HepG2 (cell line): ENCODE measurements at regions not wholly inside any gene's neighbourhood (a gene's known extent, or its start where the extent isn't known, plus 50 kb on each side); places are given as distances from the start of the nearest gene placed in this dataset.

ENCODE experiments used
- ATAC-seq: fragments of 200-7000 bp; cut with Tn5 transposase; 3 replicates; pipeline ENCODE4 v1.9.1; 2020; ENCODE audit warnings: mild to moderate bottlenecking, moderate library complexity
- BruUV-seq: library from RNA; stranded (reverse); fragments of 400-500 nt; replicated peaks from 2 replicates; lab custom pipeline; 2021; lab: Mats Ljungman, UMichigan
- CTCF ChIA-PET: fragments of 300-600 bp; formaldehyde crosslinking; extraction: SDS; loops from one replicate; lab custom pipeline; 2021; ENCODE audit warnings: low total read pairs, inconsistent platforms, low intra/inter-chr PET ratio; lab: Yijun Ruan, JAX
- POLR2A ChIA-PET: fragments of 350-600 bp; sonication (Branson Sonifier 250); formaldehyde crosslinking; loops from one replicate; lab custom pipeline; 2020; ENCODE audit warnings: antibody characterized with exemption, inconsistent platforms; lab: Yijun Ruan, JAX
- DNase-seq: peaks from one replicate; pipeline ENCODE4 v3.0.0-alpha.2; 2015; ENCODE audit warnings: low spot score
- FAIRE-seq: peaks from 3 replicates; lab custom pipeline; 2011; peaks lifted over from hg19 to GRCh38; lab: Jason Lieb, UNC
- H2AFZ ChIP-seq: one replicate; pipeline ENCODE4 v1.6.1; 2011; ENCODE audit warnings: low read length, inconsistent platforms
- H3K27ac ChIP-seq: fragments of 300-600 bp; 3 replicates; pipeline ENCODE4 v1.8.0; 2011; ENCODE audit warnings: mixed run types, mild to moderate bottlenecking, mixed read lengths, low read length, inconsistent platforms; ENCODE audit not compliant: insufficient read depth; ENCODE audit errors: extremely low read length
- H3K27me3 ChIP-seq, 2 experiments: fragments of 200-600 bp in 1 of 2; 2 replicates in 1 of 2; 3 replicates in 1 of 2; pipeline versions ENCODE4 v1.6.0 to v1.8.0; 2011; ENCODE audit warnings: low read length in 2 of 2, mild to moderate bottlenecking in 2 of 2, moderate library complexity in 2 of 2, inconsistent platforms in 1 of 2; ENCODE audit not compliant: insufficient read depth in 2 of 2, control insufficient read depth in 1 of 2
- H3K36me3 ChIP-seq, 2 experiments: fragments of 200-600 bp in 1 of 2; replicated peaks in 1 of 2; 2 replicates in 1 of 2; 3 replicates in 1 of 2; pipeline versions ENCODE4 v1.5.1 to v1.8.0; 2011; ENCODE audit warnings: low read length in 2 of 2, inconsistent platforms in 1 of 2; ENCODE audit not compliant: insufficient read depth in 2 of 2, control insufficient read depth in 1 of 2
- H3K4me1 ChIP-seq: 2 replicates; pipeline ENCODE4 v1.5.1; 2012; ENCODE audit warnings: low read length, inconsistent platforms; ENCODE audit not compliant: insufficient read depth
- H3K4me2 ChIP-seq: 2 replicates; pipeline ENCODE4 v1.6.0; 2011; ENCODE audit warnings: low read depth, low read length, inconsistent platforms
- H3K4me3 ChIP-seq, 3 experiments: fragments of 200-600 bp in 1 of 3; sonication (generic), shearing (Covaris generic) in 1 of 3; replicated peaks in 1 of 3; 2 replicates each; pipeline ENCODE4 v1.5.1; 2011 to 2016; ENCODE audit warnings: low read length in 3 of 3, inconsistent platforms in 2 of 3, low read depth in 2 of 3, mild to moderate bottlenecking in 2 of 3, control low read depth in 1 of 3, mixed read lengths in 1 of 3; ENCODE audit not compliant: insufficient read depth in 1 of 3
- H3K79me2 ChIP-seq: one replicate; pipeline ENCODE4 v1.6.1; 2011; ENCODE audit warnings: low read length, inconsistent platforms; ENCODE audit not compliant: insufficient read depth
- H3K9ac ChIP-seq: 2 replicates; pipeline ENCODE4 v1.6.0; 2011; ENCODE audit warnings: mild to moderate bottlenecking, low read depth, low read length, inconsistent platforms; ENCODE audit not compliant: insufficient read depth
- H3K9me3 ChIP-seq: 2 replicates; pipeline ENCODE4 v1.5.1; 2012; ENCODE audit warnings: mild to moderate bottlenecking, low read length
- H4K20me1 ChIP-seq: 2 replicates; pipeline ENCODE4 v1.6.0; 2011; ENCODE audit warnings: inconsistent platforms, mild to moderate bottlenecking, low read length, moderate library complexity; ENCODE audit not compliant: insufficient read depth
- ARNTL ChIP-seq: sonication (generic); formaldehyde crosslinking; IDR thresholded peaks from 2 replicates; pipeline ENCODE4 v1.4.0; 2020; ENCODE audit warnings: mild to moderate bottlenecking, missing genetic modification reagents
- CBX1 ChIP-seq: IDR thresholded peaks from one replicate; pipeline ENCODE4 v1.6.1; 2016; ENCODE audit warnings: antibody characterized with exemption, low read depth
- EP300 ChIP-seq, 3 experiments: sonication (generic) in 1 of 3; formaldehyde crosslinking in 1 of 3; IDR thresholded peaks; 2 replicates each; pipeline versions ENCODE4 v1.5.1 to v1.6.1; 2011 to 2020; ENCODE audit warnings: low read depth in 2 of 3, low read length in 2 of 3, borderline replicate concordance in 1 of 3, improper control_type of control experiment in 1 of 3, mild to moderate bottlenecking in 1 of 3, missing genetic modification reagents in 1 of 3, moderate library complexity in 1 of 3
- FOXK1 ChIP-seq: sonication (generic); formaldehyde crosslinking; IDR thresholded peaks from 2 replicates; pipeline ENCODE4 v1.4.0; 2020; ENCODE audit warnings: low read depth, missing genetic modification reagents, borderline replicate concordance
- FOXO1 ChIP-seq: sonication (generic); formaldehyde crosslinking; IDR thresholded peaks from 2 replicates; pipeline ENCODE4 v1.4.0; 2020; ENCODE audit warnings: missing genetic modification reagents
- FOXP1 ChIP-seq, 2 experiments: fragments of 450-650 bp in 1 of 2; IDR thresholded peaks; 2 replicates each; pipeline ENCODE4 v1.6.1; 2017 to 2018; ENCODE audit warnings: antibody characterized with exemption in 1 of 2
- GATA4 ChIP-seq: sonication (generic); IDR thresholded peaks from 2 replicates; pipeline ENCODE4 v1.6.1; 2016; ENCODE audit warnings: antibody characterized with exemption, low read depth, borderline replicate concordance
- GFI1 ChIP-seq: sonication (generic); formaldehyde crosslinking; IDR thresholded peaks from 2 replicates; pipeline ENCODE4 v1.5.0; 2020; ENCODE audit warnings: missing genetic modification reagents, mild to moderate bottlenecking, borderline replicate concordance
- HMG20A ChIP-seq: IDR thresholded peaks from 2 replicates; pipeline ENCODE4 v1.6.1; 2016; ENCODE audit warnings: borderline replicate concordance
- HNF4A ChIP-seq: sonication (generic); formaldehyde crosslinking; IDR thresholded peaks from 2 replicates; pipeline ENCODE4 v1.4.0; 2020; ENCODE audit warnings: missing genetic modification reagents
- HNF4G ChIP-seq, 2 experiments: sonication (generic) in 1 of 2; formaldehyde crosslinking in 1 of 2; IDR thresholded peaks; 2 replicates each; pipeline versions ENCODE4 v1.4.0 to v1.6.1; 2011 to 2020; ENCODE audit warnings: borderline replicate concordance in 2 of 2, low read depth in 2 of 2, mild to moderate bottlenecking in 2 of 2, low read length in 1 of 2, missing genetic modification reagents in 1 of 2, moderate library complexity in 1 of 2
- IRF2 ChIP-seq: IDR thresholded peaks from 2 replicates; pipeline ENCODE4 v1.6.1; 2018; ENCODE audit warnings: missing genetic modification reagents, missing compliant biosample characterization
- ISL2 ChIP-seq: sonication (generic); formaldehyde crosslinking; IDR thresholded peaks from 2 replicates; pipeline ENCODE4 v1.5.0; 2020; ENCODE audit warnings: missing genetic modification reagents
- KAT8 ChIP-seq: IDR thresholded peaks from 2 replicates; pipeline ENCODE4 v1.6.1; 2016; ENCODE audit warnings: missing genetic modification reagents, missing compliant biosample characterization
- KDM6A ChIP-seq: IDR thresholded peaks from 2 replicates; pipeline ENCODE4 v1.6.1; 2016; ENCODE audit warnings: low read depth
- MIER3 ChIP-seq: IDR thresholded peaks from 2 replicates; pipeline ENCODE4 v1.6.1; 2016; ENCODE audit warnings: missing compliant biosample characterization, borderline replicate concordance
- RFX3 ChIP-seq: IDR thresholded peaks from 2 replicates; pipeline ENCODE4 v1.6.1; 2016; ENCODE audit warnings: missing biosample characterization, missing genetic modification reagents
- SALL1 ChIP-seq: sonication (generic); formaldehyde crosslinking; IDR thresholded peaks from 2 replicates; pipeline ENCODE4 v1.8.0; 2022; ENCODE audit warnings: mild to moderate bottlenecking, missing genetic modification reagents
- SAP130 ChIP-seq: IDR thresholded peaks from 2 replicates; pipeline ENCODE4 v1.6.1; 2016; ENCODE audit warnings: low read depth
- SOX5 ChIP-seq: IDR thresholded peaks from 2 replicates; pipeline ENCODE4 v1.6.1; 2016; ENCODE audit warnings: borderline replicate concordance
- SPEN ChIP-seq: sonication (generic); formaldehyde crosslinking; IDR thresholded peaks from 2 replicates; pipeline ENCODE4 v1.5.1; 2020; ENCODE audit warnings: low read depth, mild to moderate bottlenecking, missing genetic modification reagents
- TBX2 ChIP-seq: sonication (generic); formaldehyde crosslinking; IDR thresholded peaks from 2 replicates; pipeline ENCODE4 v1.5.0; 2020; ENCODE audit warnings: missing genetic modification reagents, mild to moderate bottlenecking, borderline replicate concordance
- TCF7 ChIP-seq: sonication (generic); IDR thresholded peaks from 2 replicates; pipeline ENCODE4 v1.6.1; 2016; ENCODE audit warnings: antibody characterized with exemption, low read depth
- XRCC5 ChIP-seq: fragments of 200-400 bp; formaldehyde crosslinking; optimal IDR thresholded peaks from 2 replicates; pipeline ENCODE3; 2017; ENCODE audit warnings: mild to moderate bottlenecking, low read length
- ZNF556 ChIP-seq: sonication (generic); formaldehyde crosslinking; IDR thresholded peaks from 2 replicates; pipeline ENCODE4 v1.4.0; 2020; ENCODE audit warnings: mild to moderate bottlenecking, missing genetic modification reagents, borderline replicate concordance
- ZNF772 ChIP-seq: sonication (generic); formaldehyde crosslinking; IDR thresholded peaks from 2 replicates; pipeline ENCODE4 v1.5.0; 2020; ENCODE audit warnings: mild to moderate bottlenecking, missing genetic modification reagents
- WGBS: methylation state at CpG from one replicate; pipeline ENCODE4 v1.1.6; 2017; ENCODE audit warnings: low lambda C conversion rate; 5-methylcytosine and 5-hydroxymethylcytosine counted together
- in situ Hi-C: cut with HindIII; loops from 2 replicates; pipeline ENCODE4 v1.10.0; 2017; ENCODE audit warnings: low pct_unique_long_range_greater_than_20kb; ENCODE audit not compliant: extremely low pct_ligation_motif_present
- intact Hi-C: fragments of 100-400 bp; cut with micrococcal nuclease; formaldehyde crosslinking; loops from one replicate; pipeline ENCODE4 v1.10.0; 2022; ENCODE audit not compliant: unreplicated experiment

DNA sequence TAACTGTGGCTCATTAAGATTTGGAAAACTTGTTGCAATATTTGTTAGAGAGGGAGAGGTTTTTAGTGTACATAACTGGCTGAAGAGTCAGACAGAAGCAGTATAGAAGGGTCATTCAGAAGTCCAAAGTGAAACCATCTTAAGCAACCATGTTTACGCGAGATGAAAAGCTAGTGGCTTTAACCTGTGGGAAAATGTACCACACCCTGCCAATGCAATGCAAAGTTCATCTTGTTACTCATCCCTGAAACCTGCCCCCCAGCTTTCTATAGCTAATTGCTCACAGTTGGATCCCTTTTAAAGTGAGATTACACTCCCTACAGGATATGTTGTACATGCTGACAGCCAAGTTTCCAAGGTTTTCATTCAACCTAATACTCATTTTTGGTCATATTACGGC lies 96.7 kb upstream of the RAPGEF2 start:
- peak overlapping the region; percentile 73 for H3K4me2 ChIP-seq
- H3K27me3 ChIP-seq = no peaks in the 10 kb centered on the region
- H3K36me3 ChIP-seq = no peaks in the 10 kb centered on the region
- CTCF ChIA-PET = no interaction called here
- WGBS = 6% methylated on average over 3 of the region's 3 CpGs
- DNase-seq (peak; percentile 88), ATAC-seq (peak; percentile 95), FAIRE-seq (peak; percentile 94)
- H4K20me1 ChIP-seq = no peaks in the 10 kb centered on the region
- no TSS peak for BruUV-seq
- POLR2A ChIA-PET = no interaction called here
- H3K4me1 ChIP-seq = peaks cover 34% of the 10 kb centered on the region
- peak overlapping the region; percentile 21 to 58 (median 36); a peak in 4 of 6 replicates for H3K4me3 ChIP-seq
- in situ Hi-C loops (loop anchor here (25.0 kb wide), 1 partner anchor 269 kb away; no protein-coding TSS in a partner anchor), intact Hi-C loops (loop anchor here (10.0 kb wide), 1 partner anchor 169 kb away; no protein-coding TSS in a partner anchor)
- no peak overlapping the region for H3K9ac ChIP-seq
- no peaks in the 10 kb centered on the region for H3K9me3 ChIP-seq
- H2AFZ ChIP-seq = peak overlapping the region; percentile 72
- H3K79me2 ChIP-seq = no peaks in the 10 kb centered on the region
- peak overlapping the region; percentile 27 for H3K27ac ChIP-seq
- peak; percentile 70; the same call in 1 of the 2 replicates for TF ChIP-seq SPEN (CRISPR knock-in tag)
- 0 out of 2 replicates have a peak, but pooled peaks have one; percentile 18 for TF ChIP-seq ZNF556 (CRISPR knock-in tag)
- peak in 1 of 2 experiments; percentile 66; a peak in 2 of 4 replicates for TF ChIP-seq EP300 (IDR thresholded peaks at IDR 0.05; ENCODE audit: low read depth in 2 of 2, low read length in 2 of 2)
- no peak; the same call in 1 of the 2 replicates for TF ChIP-seq EP300 (CRISPR knock-in tag; IDR thresholded peaks at IDR 0.05; ENCODE audit: borderline replicate concordance)
- TF ChIP-seq RFX3 (CRISPR knock-in tag) = no peak
- no peak for TF ChIP-seq XRCC5
- 0 out of 2 replicates have a peak, but pooled peaks have one; percentile 36 for TF ChIP-seq ZNF772
- 0 out of 2 replicates have a peak, but pooled peaks have one; percentile 24 for TF ChIP-seq GATA4
- peak; percentile 38; the same call in 1 of the 2 replicates for TF ChIP-seq SALL1 (CRISPR knock-in tag)
- 0 out of 2 replicates have a peak, but pooled peaks have one; percentile 36 for TF ChIP-seq ISL2 (CRISPR knock-in tag)
- peak; percentile 25; the same call in 1 of the 2 replicates for TF ChIP-seq KDM6A (CRISPR knock-in tag)
- TF ChIP-seq GFI1 = no peak
- 0 out of 2 replicates have a peak, but pooled peaks have one; percentile 33 for TF ChIP-seq TCF7
- peak; percentile 32; the same call in 1 of the 2 replicates for TF ChIP-seq KAT8 (CRISPR knock-in tag)
- no peak for TF ChIP-seq CBX1
- TF ChIP-seq SAP130 (CRISPR knock-in tag) = peak; percentile 58; the same call in 1 of the 2 replicates
- TF ChIP-seq IRF2 (CRISPR knock-in tag) = peak; percentile 99
- TF ChIP-seq MIER3 (CRISPR knock-in tag) = 0 out of 2 replicates have a peak, but pooled peaks have one; percentile 53
- TF ChIP-seq FOXK1 (CRISPR knock-in tag) = peak; percentile 89; the same call in 1 of the 2 replicates
- peak; percentile 80 for TF ChIP-seq HNF4A (CRISPR knock-in tag)
- no peak for TF ChIP-seq FOXP1 (IDR thresholded peaks at IDR 0.05)
- TF ChIP-seq FOXP1 (CRISPR knock-in tag; IDR thresholded peaks at IDR 0.05) = peak; percentile 73
- peak; percentile 63; the same call in 1 of the 2 replicates for TF ChIP-seq TBX2 (CRISPR knock-in tag)
- TF ChIP-seq FOXO1 (CRISPR knock-in tag) = peak; percentile 78
- peak; percentile 63; the same call in 1 of the 2 replicates for TF ChIP-seq HMG20A (CRISPR knock-in tag)
- no peak for TF ChIP-seq ARNTL (CRISPR knock-in tag)
- TF ChIP-seq SOX5 (CRISPR knock-in tag) = peak; percentile 64
- peak; percentile 72; the same call in 1 of the 2 replicates for TF ChIP-seq HNF4G (IDR thresholded peaks at IDR 0.05; ENCODE audit: borderline replicate concordance, low read depth, low read length)
- no peak for TF ChIP-seq HNF4G (CRISPR knock-in tag; IDR thresholded peaks at IDR 0.05; ENCODE audit: borderline replicate concordance, low read depth)
